ENCODE measurements at regions not wholly inside any gene's neighbourhood (a gene's known extent, or its start where the extent isn't known, plus 50 kb on each side); places are given as distances from the start of the nearest gene placed in this dataset.

GRCh38 chr2:120401275-120402066 is 55.5 kb downstream of the INHBB start:
- no peak for DNase-seq

- DNase-seq = no peak
Measured at GRCh38 chr2:120402067-120402433, 56.1 kb downstream of the INHBB start.

- DNase-seq = no peak
Measured at GRCh38 chr2:120402508-120402907, 56.6 kb downstream of the INHBB start.

- no peak for DNase-seq
Measured at GRCh38 chr2:120403261-120403660, 57.3 kb downstream of the INHBB start.

GRCh38 chr2:120403676-120404075 is 57.7 kb downstream of the INHBB start:
- no peak for DNase-seq

GRCh38 chr2:120404274-120404673 is 58.3 kb downstream of the INHBB start:
- DNase-seq = no peak

- DNase-seq = no peak
Measured at GRCh38 chr2:120404941-120405758, 59.2 kb downstream of the INHBB start.

GRCh38 chr2:120405759-120406099 is 59.8 kb downstream of the INHBB start:
- DNase-seq = no peak

GRCh38 chr2:120406566-120406965 is 60.6 kb downstream of the INHBB start:
- DNase-seq = no peak

- no peak for DNase-seq
Measured at GRCh38 chr2:120410487-120410886, 64.6 kb downstream of the INHBB start.

- no peak for DNase-seq
Measured at GRCh38 chr2:120415060-120415459, 69.1 kb downstream of the INHBB start.

- no peak for DNase-seq
Measured at GRCh38 chr2:120415728-120416509, 70.0 kb downstream of the INHBB start.

- DNase-seq = no peak
Measured at GRCh38 chr2:120418174-120418787, 72.3 kb downstream of the INHBB start.

- no peak for DNase-seq
Measured at GRCh38 chr2:120419073-120419472, 73.1 kb downstream of the INHBB start.

GRCh38 chr2:120419955-120420354 is 74.0 kb downstream of the INHBB start:
- DNase-seq = no peak

GRCh38 chr2:120421126-120421829 is 75.3 kb downstream of the INHBB start:
- no peak for DNase-seq

- DNase-seq = no peak
Measured at GRCh38 chr2:120421830-120422175, 75.9 kb downstream of the INHBB start.

- no peak for DNase-seq
Measured at GRCh38 chr2:120422465-120423160, 76.7 kb downstream of the INHBB start.

- DNase-seq = no peak
Measured at GRCh38 chr2:120423167-120423943, 77.4 kb downstream of the INHBB start.

GRCh38 chr2:120424274-120424796 is 78.4 kb downstream of the INHBB start:
- no peak for DNase-seq

GRCh38 chr2:120425014-120425413 is 79.1 kb downstream of the INHBB start:
- DNase-seq = no peak
